GM18502 (cell line): ENCODE measurements at regions not wholly inside any gene's neighbourhood (a gene's known extent, or its start where the extent isn't known, plus 50 kb on each side); places are given as distances from the start of the nearest gene placed in this dataset.

Experiments
- ATAC-seq: cut with Tn5 transposase; IDR thresholded peaks from one replicate; pipeline ENCODE4 v1.9.1; 2021; ENCODE audit warnings: mild to moderate bottlenecking; ENCODE audit not compliant: unreplicated experiment, poor library complexity

GRCh38 chr1:209389258-209389657 lies 194.3 kb upstream of the CAMK1G start:
- ATAC-seq: no peak

DNA sequence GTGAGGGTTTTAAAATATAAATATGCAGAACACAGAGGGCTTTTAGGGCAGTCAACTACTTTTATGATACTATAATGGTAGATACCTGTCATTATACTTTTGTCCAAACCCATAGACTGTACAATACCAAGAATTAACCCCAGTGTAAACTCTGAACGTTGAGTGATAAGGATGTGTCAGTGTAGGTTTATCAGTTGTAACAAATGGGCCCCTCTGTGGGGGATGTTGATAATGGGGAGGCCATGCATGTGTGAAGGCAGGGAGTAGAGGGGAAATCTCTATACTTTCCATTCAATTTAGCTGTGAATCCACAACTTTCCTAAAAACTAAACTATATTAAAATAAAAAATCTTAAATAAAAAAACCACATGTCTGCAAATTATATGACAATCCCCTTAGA lies 193.5 kb upstream of the CAMK1G start:
- ATAC-seq: no peak

DNA sequence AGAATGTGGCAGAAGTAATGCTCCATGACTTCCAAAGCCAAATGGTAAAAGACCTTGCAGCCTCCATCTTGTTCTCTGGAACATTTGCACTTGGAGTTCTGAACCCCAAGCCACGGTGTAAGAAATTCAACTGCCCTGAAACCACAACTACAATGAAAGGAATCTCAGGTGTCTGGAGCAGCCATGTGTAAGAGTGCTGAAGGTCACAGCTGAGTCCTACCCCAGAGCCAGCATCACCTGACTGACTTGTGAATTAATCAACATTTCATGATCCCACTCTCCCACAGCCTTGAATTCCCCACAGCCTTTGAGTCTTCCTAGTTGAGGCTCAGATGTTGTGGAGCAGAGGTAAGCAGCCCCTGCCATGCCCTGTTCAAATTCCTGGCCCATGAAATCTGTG lies 192.8 kb upstream of the CAMK1G start:
- no peak for ATAC-seq

DNA sequence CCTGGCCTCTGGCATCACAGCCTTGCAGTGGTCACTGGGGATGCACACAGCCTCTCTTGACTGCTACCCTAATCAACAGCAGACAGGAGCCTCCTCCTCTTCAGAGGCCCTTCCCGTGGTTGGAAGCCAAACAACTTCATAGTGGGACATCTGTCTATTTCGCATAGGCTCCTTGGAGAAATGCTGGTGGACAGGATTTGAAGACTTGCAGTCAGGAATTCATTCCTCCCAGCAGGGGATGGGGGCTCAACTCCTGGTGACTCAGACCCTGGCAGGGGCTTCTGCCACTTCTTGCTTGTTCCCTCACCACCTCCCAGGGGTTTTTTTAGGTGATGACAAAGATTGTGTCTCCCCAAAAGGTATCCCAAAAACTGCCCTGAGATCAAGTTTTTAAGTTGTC lies 191.7 kb upstream of the CAMK1G start:
- no peak for ATAC-seq

DNA sequence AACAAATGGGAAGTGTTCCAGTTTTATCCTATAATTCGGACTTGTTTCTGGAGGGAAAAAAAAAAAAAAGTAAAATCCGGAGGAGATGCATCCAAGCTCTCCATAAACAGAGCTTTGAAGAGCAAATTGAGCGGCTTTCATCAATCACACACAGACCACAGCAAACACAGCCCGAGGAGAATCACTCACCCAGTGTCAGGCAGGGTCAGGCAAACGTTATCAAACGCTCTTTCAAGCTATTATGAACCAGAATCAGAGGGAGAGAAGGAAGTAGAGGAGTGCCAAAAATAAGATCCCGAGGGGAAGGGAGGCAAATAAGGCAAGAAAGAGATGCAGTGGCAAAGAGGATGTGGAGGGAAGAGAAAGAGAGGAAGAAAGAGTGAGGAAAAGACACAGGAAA lies 188.3 kb upstream of the CAMK1G start:
- ATAC-seq: no peak

- ATAC-seq: no peak
Observed at GRCh38 chr1:209397371-209397770, 186.1 kb upstream of the CAMK1G start.

- ATAC-seq: no peak
Observed at GRCh38 chr1:209397910-209398309, 185.6 kb upstream of the CAMK1G start.

DNA sequence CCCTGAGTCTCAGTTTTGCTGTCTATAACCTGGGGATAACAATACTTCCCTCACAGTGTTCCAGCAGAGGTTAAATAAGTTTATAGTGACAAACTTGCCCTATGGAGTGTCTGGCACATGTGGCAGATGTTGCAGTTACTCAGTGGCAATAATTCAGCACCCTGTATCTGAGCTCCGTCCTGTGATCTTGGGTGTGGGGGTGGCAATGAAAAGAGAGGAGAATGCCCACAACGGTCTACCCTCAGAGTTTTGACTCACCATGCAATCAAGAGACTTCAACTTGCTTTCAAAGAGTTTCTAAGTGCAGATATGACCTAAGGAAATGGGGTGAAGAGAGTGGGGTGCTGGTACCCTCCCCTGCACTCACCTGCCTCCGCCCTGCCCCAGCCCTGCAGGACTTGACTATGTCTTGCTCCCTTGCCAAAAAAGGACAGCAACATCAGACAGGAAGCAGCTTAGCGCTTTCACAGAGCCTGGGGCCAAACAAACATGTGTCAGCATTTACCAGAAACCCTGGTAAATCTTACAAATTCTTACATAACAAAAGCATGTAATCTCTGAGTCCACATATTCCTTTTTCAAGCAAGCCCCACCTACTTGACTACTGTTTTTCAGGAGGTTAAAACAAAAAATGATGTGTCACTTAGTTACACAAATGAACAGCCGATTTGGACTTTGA lies 185.1 kb upstream of the CAMK1G start:
- ATAC-seq: no peak

DNA sequence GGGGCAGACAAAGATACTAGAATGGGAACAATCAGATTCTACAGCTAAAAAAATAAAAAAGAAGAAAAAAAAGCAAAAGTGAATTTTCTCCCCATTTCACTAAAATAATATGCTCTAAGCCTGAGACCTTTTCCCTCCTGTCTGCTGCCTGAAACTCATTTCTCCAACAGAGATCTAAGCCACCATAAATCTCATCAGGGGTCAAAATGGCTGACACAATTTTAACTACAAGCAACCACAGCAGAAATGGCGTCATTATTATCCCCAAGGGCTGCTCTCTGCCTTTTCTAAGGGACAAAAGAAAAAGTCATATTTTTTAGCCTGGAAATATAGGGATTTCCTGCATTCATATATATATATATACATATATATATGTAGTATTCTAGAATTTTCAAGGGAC lies 183.7 kb upstream of the CAMK1G start:
- ATAC-seq: no peak

DNA sequence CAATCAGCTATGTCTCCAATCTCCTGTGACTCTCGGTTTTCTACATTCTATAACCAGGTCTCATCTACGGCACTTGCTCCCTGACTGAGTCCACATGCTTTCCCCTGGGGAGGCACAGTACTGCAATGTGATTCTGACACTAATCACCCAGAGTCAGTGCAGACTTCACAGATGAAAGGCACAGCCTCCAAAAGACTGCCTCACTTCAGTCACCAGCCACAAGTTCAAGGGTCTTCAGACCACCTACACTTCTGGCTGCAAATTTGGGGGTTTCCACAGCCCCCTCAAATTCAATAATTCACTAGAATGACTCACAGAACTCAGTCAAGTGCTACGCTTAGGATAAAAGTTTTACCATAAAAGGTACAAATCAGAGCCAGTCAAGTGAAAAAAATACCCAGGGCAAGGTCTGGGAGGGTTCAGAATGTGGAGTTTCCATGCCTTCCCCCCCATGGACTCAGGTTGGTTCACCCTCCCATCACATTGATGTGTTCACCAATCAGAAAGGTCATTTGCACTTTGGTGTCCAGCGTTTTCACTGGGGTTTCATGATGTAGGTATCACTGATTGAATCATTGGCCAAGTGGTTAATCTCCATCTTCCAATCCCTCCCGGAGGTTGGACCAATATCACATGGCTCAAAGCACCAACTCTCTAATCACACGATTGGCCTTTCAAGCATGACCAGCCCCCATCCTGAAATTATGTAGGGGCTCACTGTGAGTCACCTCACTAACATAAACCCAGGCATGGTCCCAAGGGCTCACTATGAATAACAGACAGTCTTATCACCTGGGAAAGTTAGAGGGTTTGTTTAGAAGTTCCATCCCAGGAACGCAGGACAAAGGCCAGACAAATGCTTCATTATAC lies 182.9 kb upstream of the CAMK1G start:
- no peak for ATAC-seq

DNA sequence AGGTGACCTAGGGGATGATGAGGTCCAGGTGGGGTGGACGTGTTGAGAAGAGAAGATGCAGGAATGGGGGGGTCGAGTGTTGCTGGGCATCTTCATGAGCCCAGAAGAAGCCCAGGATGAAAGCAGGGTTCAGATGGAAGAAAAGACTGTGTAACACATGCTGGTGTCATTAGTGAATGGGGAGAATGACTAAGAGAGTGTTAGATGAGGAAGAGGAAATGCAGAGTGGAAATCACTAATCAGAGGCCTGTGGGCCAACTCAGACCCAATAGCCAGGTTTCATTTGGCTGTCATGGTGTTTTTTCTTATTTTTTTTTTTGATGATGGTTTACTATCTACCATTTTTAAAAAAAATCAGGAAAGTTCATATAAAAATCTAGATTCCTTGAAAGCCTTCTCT lies 180.8 kb upstream of the CAMK1G start:
- ATAC-seq: no peak

GRCh38 chr1:209403921-209404320 lies 179.6 kb upstream of the CAMK1G start:
- ATAC-seq: no peak

DNA sequence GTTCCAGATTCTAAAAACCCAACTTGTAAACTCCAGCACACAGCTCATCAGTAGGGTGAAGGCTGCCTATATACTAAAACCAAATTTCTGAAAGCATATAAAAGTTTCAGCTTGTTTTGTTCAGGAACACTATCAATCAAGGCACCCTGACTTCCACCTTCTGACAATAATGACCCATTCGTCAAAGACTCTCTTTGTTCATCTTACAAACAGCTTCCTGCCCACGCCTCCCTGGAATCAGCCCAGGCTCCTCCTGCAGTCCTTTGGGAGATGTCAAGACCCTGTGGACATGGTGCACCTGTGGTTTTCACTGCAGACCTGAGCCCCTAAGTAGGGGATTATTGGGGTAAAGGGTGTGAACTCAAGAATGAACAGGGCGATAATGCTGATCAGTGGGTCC lies 178.9 kb upstream of the CAMK1G start:
- no peak for ATAC-seq

- no peak for ATAC-seq
Observed at GRCh38 chr1:209405183-209405814, 178.2 kb upstream of the CAMK1G start.

DNA sequence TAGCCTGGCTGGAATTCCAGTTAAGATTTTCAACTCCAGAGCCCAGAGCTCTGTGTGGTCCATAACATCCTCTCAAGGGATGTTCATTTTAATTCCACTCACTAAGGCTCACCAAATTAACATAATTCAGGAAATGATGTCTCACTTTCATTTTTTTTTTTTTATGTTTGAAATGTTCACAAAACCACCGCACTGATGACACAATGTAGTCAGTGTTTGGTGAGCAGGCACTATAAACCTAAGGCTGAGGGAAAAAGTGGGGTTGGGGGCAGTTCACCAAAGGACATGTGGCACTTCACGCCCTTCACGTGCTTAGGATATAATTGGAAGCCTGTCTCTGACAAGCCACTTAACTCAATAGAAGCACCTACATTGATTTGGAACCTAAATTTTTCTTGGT lies 177.3 kb upstream of the CAMK1G start:
- ATAC-seq: no peak

GRCh38 chr1:209406595-209406994 lies 176.9 kb upstream of the CAMK1G start:
- no peak for ATAC-seq

- no peak for ATAC-seq
Observed at GRCh38 chr1:209409780-209410179, 173.7 kb upstream of the CAMK1G start.

- no peak for ATAC-seq
Observed at GRCh38 chr1:209411491-209411929, 172.0 kb upstream of the CAMK1G start.

DNA sequence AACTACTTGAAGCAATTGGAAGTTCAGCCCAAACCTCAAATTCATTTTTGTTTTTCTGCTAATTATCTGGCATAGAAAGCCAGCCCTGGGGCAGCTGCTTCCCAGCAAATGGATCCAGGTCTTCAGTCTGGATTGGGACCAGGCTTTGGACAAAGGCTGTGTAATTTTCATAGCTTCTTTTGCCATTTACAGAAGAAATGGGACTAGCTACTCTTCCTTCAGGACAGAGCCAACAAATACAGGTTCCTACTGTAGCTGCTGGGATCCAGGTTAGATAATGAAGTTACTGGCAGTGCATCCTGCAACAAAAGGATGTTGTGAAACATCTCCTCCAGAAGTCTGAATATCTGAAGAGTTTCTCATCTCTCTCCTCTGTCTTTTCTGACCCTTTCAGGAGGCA lies 171.5 kb upstream of the CAMK1G start:
- no peak for ATAC-seq

- ATAC-seq: no peak
Observed at GRCh38 chr1:209412566-209412965, 170.9 kb upstream of the CAMK1G start.

DNA sequence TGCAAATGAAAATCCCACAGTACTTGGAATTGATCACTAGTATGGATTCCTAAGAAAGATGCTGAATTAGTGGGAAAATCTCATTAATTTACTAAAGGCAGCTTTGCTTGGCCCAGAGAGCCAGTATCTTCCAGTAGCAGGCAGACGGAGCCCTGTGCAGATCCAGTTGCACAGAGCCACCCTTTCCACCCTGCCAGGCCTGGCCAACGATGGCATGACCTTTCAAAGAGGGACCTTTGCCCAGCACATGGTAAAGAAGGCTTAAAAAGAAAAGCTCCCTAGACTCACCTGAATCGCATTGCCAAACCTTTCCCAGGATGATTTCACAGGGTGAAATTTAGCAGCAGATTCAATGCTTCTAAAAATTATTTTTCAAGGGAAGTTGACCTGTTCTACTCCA lies 170.5 kb upstream of the CAMK1G start:
- no peak for ATAC-seq
